OCI-LY1 (cell line): ENCODE measurements at regions not wholly inside any gene's neighbourhood (a gene's known extent, or its start where the extent isn't known, plus 50 kb on each side); places are given as distances from the start of the nearest gene placed in this dataset.

Experiments used
- H2AFZ ChIP-seq: fragments of 200-600 bp; sonication (generic), shearing (Covaris generic); 2 replicates; pipeline ENCODE4 v1.6.0; 2014; ENCODE audit warnings: antibody characterized with exemption, mild to moderate bottlenecking, low read length
- H3F3A ChIP-seq: fragments of 200-600 bp; sonication (generic), shearing (Covaris generic); 2 replicates; pipeline ENCODE4 v1.6.0; 2014; ENCODE audit warnings: mild to moderate bottlenecking, antibody characterized with exemption, low read length, moderate library complexity; ENCODE audit not compliant: insufficient read depth
- H3K27ac ChIP-seq: fragments of 200-600 bp; sonication (generic); 2 replicates; pipeline ENCODE4 v1.5.1; 2014; ENCODE audit warnings: low read length, mixed run types, mild to moderate bottlenecking, low read depth; ENCODE audit not compliant: poor library complexity, severe bottlenecking
- H3K27me3 ChIP-seq: fragments of 200-600 bp; sonication (generic); 2 replicates; pipeline ENCODE4 v1.6.0; 2014; ENCODE audit warnings: antibody characterized with exemption, mild to moderate bottlenecking, low read length, moderate library complexity; ENCODE audit not compliant: insufficient read depth
- H3K36me3 ChIP-seq: fragments of 200-600 bp; sonication (generic); 2 replicates; pipeline ENCODE4 v1.6.1; 2014; ENCODE audit warnings: mild to moderate bottlenecking, antibody characterized with exemption, low read length, moderate library complexity, mixed read lengths; ENCODE audit not compliant: insufficient read depth
- H3K4me1 ChIP-seq: fragments of 200-600 bp; sonication (generic); 2 replicates; pipeline ENCODE4 v1.5.1; 2014; ENCODE audit warnings: mild to moderate bottlenecking, low read length, moderate library complexity; ENCODE audit not compliant: insufficient read depth, severe bottlenecking
- H3K4me2 ChIP-seq: fragments of 200-600 bp; sonication (generic), shearing (Covaris generic); 2 replicates; pipeline ENCODE4 v1.6.1; 2014; ENCODE audit warnings: low read length
- H3K4me3 ChIP-seq: fragments of 200-600 bp; sonication (generic); 2 replicates; pipeline ENCODE4 v1.5.1; 2014; ENCODE audit warnings: low read length, low read depth, mild to moderate bottlenecking, mixed read lengths; ENCODE audit not compliant: poor library complexity, severe bottlenecking
- H3K79me2 ChIP-seq: fragments of 200-600 bp; shearing (Covaris generic); 2 replicates; pipeline ENCODE4 v1.6.1; 2016; ENCODE audit warnings: mixed run types, low read length, mixed read lengths; ENCODE audit not compliant: insufficient read depth
- H3K9ac ChIP-seq: fragments of 200-600 bp; sonication (generic), shearing (Covaris generic); 2 replicates; pipeline ENCODE4 v1.6.1; 2014; ENCODE audit warnings: mild to moderate bottlenecking, low read length, mixed read lengths
- H3K9me2 ChIP-seq: fragments of 200-600 bp; sonication (generic), shearing (Covaris generic); 2 replicates; pipeline ENCODE4 v1.6.1; 2014; ENCODE audit warnings: low read depth, mild to moderate bottlenecking, low read length, mixed read lengths
- H3K9me3 ChIP-seq: fragments of 200-600 bp; shearing (Covaris generic); 2 replicates; pipeline ENCODE4 v1.6.1; 2014; ENCODE audit warnings: low read length, mixed read lengths
- H4K20me1 ChIP-seq: fragments of 200-600 bp; sonication (generic), shearing (Covaris generic); 2 replicates; pipeline ENCODE4 v1.6.0; 2016; ENCODE audit warnings: mild to moderate bottlenecking, low read length; ENCODE audit not compliant: insufficient read depth
- CTCF ChIP-seq: fragments of 200-600 bp; sonication (generic), shearing (Covaris generic); IDR thresholded peaks from 2 replicates; pipeline ENCODE4 v1.5.1; 2017; ENCODE audit warnings: mild to moderate bottlenecking, antibody characterized with exemption, low read length, moderate library complexity, mixed read lengths
- EZH2 ChIP-seq: fragments of 200-600 bp; sonication (generic), shearing (Covaris generic); IDR thresholded peaks from 2 replicates; pipeline ENCODE4 v1.8.0; 2017; ENCODE audit warnings: borderline replicate concordance, mixed run types, mild to moderate bottlenecking, antibody characterized with exemption, low read length, moderate library complexity, mixed read lengths

DNA sequence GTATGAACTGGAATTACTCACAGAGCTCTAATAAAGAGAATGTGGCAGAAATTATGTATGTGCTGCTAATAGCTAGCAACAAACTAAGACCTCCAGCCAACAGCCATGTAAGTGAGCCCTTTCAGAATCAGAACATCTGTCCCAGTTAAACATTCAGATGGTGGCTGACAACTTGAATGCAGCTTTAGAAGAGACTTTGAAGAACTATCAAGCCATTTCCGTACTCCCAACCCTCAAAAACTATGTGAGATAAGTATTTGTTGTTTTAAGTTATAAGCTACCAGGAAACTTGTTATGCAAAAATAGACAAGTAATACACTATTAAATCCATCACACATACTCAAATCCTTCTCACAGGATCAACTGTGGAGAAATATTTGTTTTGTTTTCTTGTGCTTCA is 205.2 kb upstream of the EDIL3 start:
- H3F3A ChIP-seq = no peaks in the 10 kb centered on the region
- no peaks in the 10 kb centered on the region for H3K9me3 ChIP-seq
- H4K20me1 ChIP-seq = no peaks in the 10 kb centered on the region
- no peak overlapping the region for H2AFZ ChIP-seq
- H3K27me3 ChIP-seq = no peaks in the 10 kb centered on the region
- H3K9me2 ChIP-seq = no peaks in the 10 kb centered on the region
- no peaks in the 10 kb centered on the region for H3K36me3 ChIP-seq
- H3K9ac ChIP-seq = no peak overlapping the region
- no peak overlapping the region for H3K4me2 ChIP-seq
- no peak overlapping the region for H3K4me3 ChIP-seq
- TF ChIP-seq CTCF (no peak), EZH2 (no peak)
- H3K27ac ChIP-seq = no peak overlapping the region
- no peaks in the 10 kb centered on the region for H3K79me2 ChIP-seq
- H3K4me1 ChIP-seq = no peaks in the 10 kb centered on the region

GRCh38 chr5:84585218-84585617 is 200.5 kb upstream of the EDIL3 start:
- H3K9ac ChIP-seq = no peak overlapping the region
- H3K4me2 ChIP-seq = no peak overlapping the region
- no peaks in the 10 kb centered on the region for H3K9me2 ChIP-seq
- no peaks in the 10 kb centered on the region for H3K36me3 ChIP-seq
- H3F3A ChIP-seq = no peaks in the 10 kb centered on the region
- TF ChIP-seq CTCF (no peak), EZH2 (no peak)
- no peaks in the 10 kb centered on the region for H3K79me2 ChIP-seq
- no peak overlapping the region for H3K27ac ChIP-seq
- no peak overlapping the region for H3K4me3 ChIP-seq
- H2AFZ ChIP-seq = no peak overlapping the region
- no peaks in the 10 kb centered on the region for H3K9me3 ChIP-seq
- H4K20me1 ChIP-seq = no peaks in the 10 kb centered on the region
- H3K27me3 ChIP-seq = no peaks in the 10 kb centered on the region
- H3K4me1 ChIP-seq = no peaks in the 10 kb centered on the region

GRCh38 chr5:84578226-84578625 is 193.5 kb upstream of the EDIL3 start:
- no peaks in the 10 kb centered on the region for H3K9me3 ChIP-seq
- H3K27me3 ChIP-seq = no peaks in the 10 kb centered on the region
- no peaks in the 10 kb centered on the region for H3K79me2 ChIP-seq
- no peaks in the 10 kb centered on the region for H3K4me1 ChIP-seq
- H3K9me2 ChIP-seq = no peaks in the 10 kb centered on the region
- no peaks in the 10 kb centered on the region for H3F3A ChIP-seq
- H3K4me3 ChIP-seq = no peak overlapping the region
- H3K27ac ChIP-seq = no peak overlapping the region
- no peak overlapping the region for H2AFZ ChIP-seq
- no peak overlapping the region for H3K9ac ChIP-seq
- no peaks in the 10 kb centered on the region for H3K36me3 ChIP-seq
- no peak overlapping the region for H3K4me2 ChIP-seq
- no peaks in the 10 kb centered on the region for H4K20me1 ChIP-seq
- no peak for TF ChIP-seq CTCF
- TF ChIP-seq EZH2 = no peak
